ENCODE measurements at regions not wholly inside any gene's neighbourhood (a gene's known extent, or its start where the extent isn't known, plus 50 kb on each side); places are given as distances from the start of the nearest gene placed in this dataset.

DNA sequence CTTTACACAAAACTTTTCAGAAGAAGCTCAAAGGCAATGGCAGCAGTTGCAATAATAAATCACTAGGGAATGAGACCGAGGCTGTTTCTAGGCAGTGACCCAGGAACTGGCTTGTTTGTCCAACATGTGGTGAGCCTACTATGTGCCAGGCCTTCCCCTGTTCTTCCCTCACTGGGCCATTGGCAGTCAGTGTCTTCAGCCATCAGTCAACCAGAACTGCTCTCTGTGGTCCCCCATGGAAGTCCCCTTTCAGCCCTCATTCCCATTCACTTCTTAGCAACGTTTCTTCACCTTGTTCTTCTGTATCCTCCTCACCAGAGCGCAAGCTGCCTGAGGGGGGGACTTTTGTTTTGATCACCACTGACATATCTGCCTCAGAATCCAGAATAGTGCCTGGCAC is 274.1 kb downstream of the RRAGC start:
- TF ChIP-seq, protein P1, sequence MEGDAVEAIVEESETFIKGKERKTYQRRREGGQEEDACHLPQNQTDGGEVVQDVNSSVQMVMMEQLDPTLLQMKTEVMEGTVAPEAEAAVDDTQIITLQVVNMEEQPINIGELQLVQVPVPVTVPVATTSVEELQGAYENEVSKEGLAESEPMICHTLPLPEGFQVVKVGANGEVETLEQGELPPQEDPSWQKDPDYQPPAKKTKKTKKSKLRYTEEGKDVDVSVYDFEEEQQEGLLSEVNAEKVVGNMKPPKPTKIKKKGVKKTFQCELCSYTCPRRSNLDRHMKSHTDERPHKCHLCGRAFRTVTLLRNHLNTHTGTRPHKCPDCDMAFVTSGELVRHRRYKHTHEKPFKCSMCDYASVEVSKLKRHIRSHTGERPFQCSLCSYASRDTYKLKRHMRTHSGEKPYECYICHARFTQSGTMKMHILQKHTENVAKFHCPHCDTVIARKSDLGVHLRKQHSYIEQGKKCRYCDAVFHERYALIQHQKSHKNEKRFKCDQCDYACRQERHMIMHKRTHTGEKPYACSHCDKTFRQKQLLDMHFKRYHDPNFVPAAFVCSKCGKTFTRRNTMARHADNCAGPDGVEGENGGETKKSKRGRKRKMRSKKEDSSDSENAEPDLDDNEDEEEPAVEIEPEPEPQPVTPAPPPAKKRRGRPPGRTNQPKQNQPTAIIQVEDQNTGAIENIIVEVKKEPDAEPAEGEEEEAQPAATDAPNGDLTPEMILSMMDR (IDR thresholded peaks at IDR 0.05): no peak
- TF ChIP-seq, protein P2, sequence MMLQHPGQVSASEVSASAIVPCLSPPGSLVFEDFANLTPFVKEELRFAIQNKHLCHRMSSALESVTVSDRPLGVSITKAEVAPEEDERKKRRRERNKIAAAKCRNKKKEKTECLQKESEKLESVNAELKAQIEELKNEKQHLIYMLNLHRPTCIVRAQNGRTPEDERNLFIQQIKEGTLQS (CRISPR knock-in tag; conservative IDR thresholded peaks at IDR 0.05): no peak
- TF ChIP-seq, protein P3, sequence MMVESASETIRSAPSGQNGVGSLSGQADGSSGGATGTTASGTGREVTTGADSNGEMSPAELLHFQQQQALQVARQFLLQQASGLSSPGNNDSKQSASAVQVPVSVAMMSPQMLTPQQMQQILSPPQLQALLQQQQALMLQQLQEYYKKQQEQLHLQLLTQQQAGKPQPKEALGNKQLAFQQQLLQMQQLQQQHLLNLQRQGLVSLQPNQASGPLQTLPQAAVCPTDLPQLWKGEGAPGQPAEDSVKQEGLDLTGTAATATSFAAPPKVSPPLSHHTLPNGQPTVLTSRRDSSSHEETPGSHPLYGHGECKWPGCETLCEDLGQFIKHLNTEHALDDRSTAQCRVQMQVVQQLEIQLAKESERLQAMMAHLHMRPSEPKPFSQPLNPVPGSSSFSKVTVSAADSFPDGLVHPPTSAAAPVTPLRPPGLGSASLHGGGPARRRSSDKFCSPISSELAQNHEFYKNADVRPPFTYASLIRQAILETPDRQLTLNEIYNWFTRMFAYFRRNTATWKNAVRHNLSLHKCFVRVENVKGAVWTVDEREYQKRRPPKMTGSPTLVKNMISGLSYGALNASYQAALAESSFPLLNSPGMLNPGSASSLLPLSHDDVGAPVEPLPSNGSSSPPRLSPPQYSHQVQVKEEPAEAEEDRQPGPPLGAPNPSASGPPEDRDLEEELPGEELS (CRISPR knock-in tag; IDR thresholded peaks at IDR 0.05): no peak
- TF ChIP-seq TEAD1 (CRISPR knock-in tag; IDR thresholded peaks at IDR 0.05) (no peak), FOXP1 (CRISPR knock-in tag; IDR thresholded peaks at IDR 0.05; ENCODE audit: borderline replicate concordance) (no peak)
- TF ChIP-seq, protein P4, sequence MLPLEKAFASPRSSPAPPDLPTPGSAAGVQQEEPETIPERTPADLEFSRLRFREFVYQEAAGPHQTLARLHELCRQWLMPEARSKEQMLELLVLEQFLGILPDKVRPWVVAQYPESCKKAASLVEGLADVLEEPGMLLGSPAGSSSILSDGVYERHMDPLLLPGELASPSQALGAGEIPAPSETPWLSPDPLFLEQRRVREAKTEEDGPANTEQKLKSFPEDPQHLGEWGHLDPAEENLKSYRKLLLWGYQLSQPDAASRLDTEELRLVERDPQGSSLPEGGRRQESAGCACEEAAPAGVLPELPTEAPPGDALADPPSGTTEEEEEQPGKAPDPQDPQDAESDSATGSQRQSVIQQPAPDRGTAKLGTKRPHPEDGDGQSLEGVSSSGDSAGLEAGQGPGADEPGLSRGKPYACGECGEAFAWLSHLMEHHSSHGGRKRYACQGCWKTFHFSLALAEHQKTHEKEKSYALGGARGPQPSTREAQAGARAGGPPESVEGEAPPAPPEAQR (CRISPR knock-in tag; IDR thresholded peaks at IDR 0.05): no peak

All from WTC11 (cell line).